GM13977 (cell line): ENCODE measurements at regions not wholly inside any gene's neighbourhood (a gene's known extent, or its start where the extent isn't known, plus 50 kb on each side); places are given as distances from the start of the nearest gene placed in this dataset.

Source experiments
- DNase-seq: peaks from one replicate; pipeline ENCODE4 v3.0.0; 2012; ENCODE audit warnings: low spot score
- CTCF ChIP-seq: IDR thresholded peaks from 2 replicates; pipeline ENCODE4 v1.5.1; 2012; ENCODE audit warnings: mild to moderate bottlenecking, control low read depth; ENCODE audit not compliant: insufficient read depth; ENCODE audit errors: extremely low read depth, missing control alignments
- in situ Hi-C: fragments of 300-500 bp; cut with MboI; formaldehyde crosslinking; loops from one replicate; pipeline ENCODE4 v1.12.0; 2022; ENCODE audit warnings: low sequenced_read_pairs, low pct_unique_long_range_greater_than_20kb, mixed read lengths, inconsistent platforms; ENCODE audit not compliant: unreplicated experiment

DNA sequence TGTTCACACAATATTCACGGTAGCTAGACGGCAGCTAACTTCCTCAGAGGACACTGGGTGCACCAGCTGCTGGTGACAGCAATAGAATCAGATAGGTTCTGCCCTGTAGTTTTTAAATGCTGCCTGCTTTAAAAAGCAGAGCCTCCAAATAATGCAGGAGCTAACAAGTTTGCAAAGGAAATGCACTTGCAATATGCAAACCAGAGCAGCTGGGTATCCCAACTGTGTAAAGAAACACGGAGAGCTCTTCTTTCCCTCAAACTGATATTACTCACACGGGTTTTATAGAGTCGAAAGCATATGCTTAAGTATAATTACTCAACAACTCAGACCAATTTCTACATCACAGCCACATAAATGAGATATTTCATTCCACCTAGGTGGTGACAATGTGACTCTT, 432.7 kb downstream of the TFAP2A start:
- no peak for DNase-seq
- in situ Hi-C loops, result no loop called here

GRCh38 chr6:9979996-9980395, 434.9 kb downstream of the TFAP2A start:
- DNase-seq, result no peak
- in situ Hi-C loops, result no loop called here

More for the DNA sequence above, 432.7 kb downstream of the TFAP2A start:
- TF ChIP-seq CTCF, result no peak

DNA sequence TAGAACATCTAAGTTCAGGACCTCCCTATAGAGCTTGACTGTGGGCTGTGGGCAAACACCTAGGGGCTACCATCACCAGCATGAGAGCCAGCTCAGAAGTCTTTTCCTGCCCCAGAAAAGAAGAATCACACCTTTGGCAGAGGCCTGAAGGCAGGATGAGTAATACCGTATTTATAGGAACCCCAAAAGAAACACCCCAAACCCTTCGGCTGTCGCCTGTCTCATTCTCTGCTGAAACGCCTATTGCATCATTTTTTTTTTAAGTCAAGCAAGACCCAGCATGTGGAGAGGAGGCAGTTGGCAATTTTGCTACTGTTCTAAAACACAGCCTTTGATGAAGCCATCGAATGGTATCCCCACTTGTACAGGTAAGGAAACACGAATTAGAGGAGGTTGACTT, 436.4 kb downstream of the TFAP2A start:
- no peak for TF ChIP-seq CTCF
- in situ Hi-C loops, result no loop called here

More at GRCh38 chr6:9979996-9980395, 434.9 kb downstream of the TFAP2A start:
- no peak for TF ChIP-seq CTCF

DNA sequence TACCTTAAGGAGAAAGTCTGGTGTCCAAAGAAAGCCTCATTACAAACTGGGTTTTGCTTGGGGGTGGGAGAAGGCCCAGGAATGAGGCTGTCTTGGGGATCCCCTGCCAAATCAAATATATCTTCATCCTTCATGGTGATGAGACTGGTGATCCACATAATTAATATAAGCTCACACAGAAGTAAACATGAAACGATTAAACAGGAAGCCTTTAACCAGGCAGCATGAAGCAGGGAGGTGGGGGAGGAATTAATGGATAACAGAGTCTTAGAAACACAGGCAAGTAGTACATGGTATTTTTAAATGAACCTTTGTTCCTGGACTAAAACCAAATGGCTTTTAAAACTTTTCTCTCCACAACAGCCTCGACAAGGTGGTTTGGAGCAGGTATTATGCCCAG, 437.5 kb downstream of the TFAP2A start:
- no peak for TF ChIP-seq CTCF
- DNase-seq, result no peak
- in situ Hi-C loops, result no loop called here

More for the DNA sequence above, 436.4 kb downstream of the TFAP2A start:
- DNase-seq, result no peak

GRCh38 chr6:9961646-9962045, 453.2 kb downstream of the TFAP2A start:
- no peak for TF ChIP-seq CTCF
- in situ Hi-C loops, result no loop called here
- no peak for DNase-seq

- no peak for TF ChIP-seq CTCF
- in situ Hi-C loops, result no loop called here
- no peak for DNase-seq
Observed at GRCh38 chr6:9957215-9957759, 457.6 kb downstream of the TFAP2A start.

GRCh38 chr6:9948678-9949077, 466.2 kb downstream of the TFAP2A start:
- no peak for DNase-seq
- no peak for TF ChIP-seq CTCF
- in situ Hi-C loops, result no loop called here
